T-helper 9 cell (primary cell): ENCODE measurements at regions not wholly inside any gene's neighbourhood (a gene's known extent, or its start where the extent isn't known, plus 50 kb on each side); places are given as distances from the start of the nearest gene placed in this dataset.
A peak's percentile ranks its signal among the peaks of the same experiment; 100 is the strongest.

Experiments
- DNase-seq: peaks from one replicate; pipeline ENCODE4 v3.0.0-alpha.2; 2020

GRCh38 chr2:57740891-57741290 lies 305.7 kb upstream of the VRK2 start:
- DNase-seq, result no peak

- no peak for DNase-seq
These were observed 293.0 kb upstream of the VRK2 start for GRCh38 chr2:57753636-57754035.

GRCh38 chr2:57758686-57759085 lies 287.9 kb upstream of the VRK2 start:
- DNase-seq, result no peak

- DNase-seq, result no peak
These were observed 287.5 kb upstream of the VRK2 start for GRCh38 chr2:57759131-57759530.

- peak; percentile 64 for DNase-seq
These were observed 286.7 kb upstream of the VRK2 start for GRCh38 chr2:57759822-57760300.

GRCh38 chr2:57760381-57760801 lies 286.2 kb upstream of the VRK2 start:
- no peak for DNase-seq

GRCh38 chr2:57776916-57777315 lies 269.7 kb upstream of the VRK2 start:
- no peak for DNase-seq

GRCh38 chr2:57782587-57782986 lies 264.0 kb upstream of the VRK2 start:
- DNase-seq, result no peak

GRCh38 chr2:57793310-57793709 lies 253.3 kb upstream of the VRK2 start:
- no peak for DNase-seq

GRCh38 chr2:57796527-57796926 lies 250.1 kb upstream of the VRK2 start:
- no peak for DNase-seq

- no peak for DNase-seq
These were observed 248.3 kb upstream of the VRK2 start for GRCh38 chr2:57798346-57798745.

- no peak for DNase-seq
These were observed 244.4 kb upstream of the VRK2 start for GRCh38 chr2:57802243-57802642.

- DNase-seq, result no peak
These were observed 241.6 kb upstream of the VRK2 start for GRCh38 chr2:57804971-57805370.

- no peak for DNase-seq
These were observed 240.1 kb upstream of the VRK2 start for GRCh38 chr2:57806449-57806968.

GRCh38 chr2:57809230-57809629 lies 237.4 kb upstream of the VRK2 start:
- DNase-seq, result no peak

GRCh38 chr2:57821088-57821487 lies 225.5 kb upstream of the VRK2 start:
- no peak for DNase-seq

- DNase-seq, result no peak
These were observed 218.4 kb upstream of the VRK2 start for GRCh38 chr2:57828221-57828620.

- no peak for DNase-seq
These were observed 211.9 kb upstream of the VRK2 start for GRCh38 chr2:57834666-57835065.

- DNase-seq, result no peak
These were observed 204.1 kb upstream of the VRK2 start for GRCh38 chr2:57842531-57842930.

- DNase-seq, result no peak
These were observed 203.4 kb upstream of the VRK2 start for GRCh38 chr2:57843158-57843557.

- DNase-seq, result no peak
These were observed 197.9 kb upstream of the VRK2 start for GRCh38 chr2:57848723-57849122.

- DNase-seq, result no peak
These were observed 196.8 kb upstream of the VRK2 start for GRCh38 chr2:57849843-57850242.

- DNase-seq, result no peak
These were observed 196.0 kb upstream of the VRK2 start for GRCh38 chr2:57850415-57851130.

- DNase-seq, result no peak
These were observed 191.4 kb upstream of the VRK2 start for GRCh38 chr2:57855212-57855611.

GRCh38 chr2:57859755-57860154 lies 186.9 kb upstream of the VRK2 start:
- no peak for DNase-seq
